Adrenal gland (tissue), 9 donors: ENCODE measurements at regions not wholly inside any gene's neighbourhood (a gene's known extent, or its start where the extent isn't known, plus 50 kb on each side); places are given as distances from the start of the nearest gene placed in this dataset.

ENCODE experiments used
- DNase-seq, 7 donors: peaks; one replicate each; pipeline ENCODE4 v3.0.0-alpha.2; 2019 to 2020
- H3K27ac ChIP-seq, 5 donors: fragments of 200-600 bp; sonication (generic) in 4 of 5; 1 replicate in 3 of 5; 2 replicates in 2 of 5; pipeline versions ENCODE4 v1.5.1 to v1.8.0; 2016 to 2020; ENCODE audit warnings: mild to moderate bottlenecking in 1 of 5
- H3K27me3 ChIP-seq: fragments of 200-600 bp; 2 replicates; pipeline ENCODE4 v1.8.0; 2021
- H3K36me3 ChIP-seq, 2 donors: fragments of 200-600 bp; replicated peaks in 1 of 2; 1 replicate in 1 of 2; 2 replicates in 1 of 2; pipeline versions ENCODE4 v1.5.1 to v1.8.0; 2018 to 2022
- H3K4me1 ChIP-seq, 2 donors: fragments of 200-600 bp; replicated peaks in 1 of 2; 1 replicate in 1 of 2; 2 replicates in 1 of 2; pipeline versions ENCODE4 v1.5.1 to v1.8.0; 2018 to 2021
- H3K4me3 ChIP-seq, 4 donors: fragments of 200-600 bp; sonication (generic) in 3 of 4; one replicate each; pipeline ENCODE4 v1.5.1; 2016 to 2018
- H3K9me3 ChIP-seq, 3 donors: fragments of 200-600 bp; sonication (generic) in 1 of 3; replicated peaks in 1 of 3; 1 replicate in 2 of 3; 2 replicates in 1 of 3; pipeline versions ENCODE4 v1.5.1 to v1.8.0; 2016 to 2021
- CTCF ChIP-seq, 6 experiments: fragments of 450-650 bp in 4 of 6; fragments of 200-600 bp in 2 of 6; sonication (generic) in 1 of 6; IDR thresholded peaks; 1 replicate in 5 of 6; 2 replicates in 1 of 6; pipeline versions ENCODE4 v1.5.1 to v1.8.0; 2016 to 2021; ENCODE audit warnings: antibody characterized with exemption in 6 of 6, mild to moderate bottlenecking in 2 of 6, moderate library complexity in 1 of 6
- POLR2A ChIP-seq, 2 donors: fragments of 450-650 bp; IDR thresholded peaks; one replicate each; pipeline ENCODE4 v1.6.1; 2017; ENCODE audit warnings: antibody characterized with exemption in 2 of 2, mild to moderate bottlenecking in 2 of 2, moderate library complexity in 1 of 2
- WGBS, 4 donors: extraction: QIAGEN DNeasy Blood & Tissue Kit in 2 of 4; methylation state at CpG; one replicate each; pipeline versions ENCODE4 v1.1.5 to v1.1.7; 2013 to 2017; 5-methylcytosine and 5-hydroxymethylcytosine counted together
- intact Hi-C, 2 donors: fragments of 100-400 bp; cut with DNase I; formaldehyde crosslinking; loops; one replicate each; pipeline versions ENCODE4 v1.14.1 to v1.15.0; 2022 to 2023
- donor health status: healthy with polysubstance abuse.
- donor health status: Bipolar disorder and iron deficiency.
- donor health status: DM: yes; HTN: yes; CAD: no.
- donor health status: DM: no; HTN: no; CAD: no.
- donor health status: DM: no; HTN: no; CAD: no.

- Histone ChIP-seq H3K9me3 (no peaks in the 10 kb centered on the region), H3K27me3 (no peaks in the 10 kb centered on the region), H3K4me1 (no peaks in the 10 kb centered on the region), H3K27ac (no peak overlapping the region), H3K4me3 (no peak overlapping the region), H3K36me3 (no peaks in the 10 kb centered on the region)
- intact Hi-C loops: no loop called here
- peak in 1 of 7 donors; percentile 9 for DNase-seq
- WGBS, 4 donors: 84 to 88% (median 86%) methylated on average over 10 of the region's 10 CpGs
- no peak for TF ChIP-seq POLR2A (IDR thresholded peaks at IDR 0.05)
- no peak for TF ChIP-seq CTCF (IDR thresholded peaks at IDR 0.05)
Observed at GRCh38 chr10:131006458-131007256, 304.9 kb downstream of the TCERG1L start.

DNA sequence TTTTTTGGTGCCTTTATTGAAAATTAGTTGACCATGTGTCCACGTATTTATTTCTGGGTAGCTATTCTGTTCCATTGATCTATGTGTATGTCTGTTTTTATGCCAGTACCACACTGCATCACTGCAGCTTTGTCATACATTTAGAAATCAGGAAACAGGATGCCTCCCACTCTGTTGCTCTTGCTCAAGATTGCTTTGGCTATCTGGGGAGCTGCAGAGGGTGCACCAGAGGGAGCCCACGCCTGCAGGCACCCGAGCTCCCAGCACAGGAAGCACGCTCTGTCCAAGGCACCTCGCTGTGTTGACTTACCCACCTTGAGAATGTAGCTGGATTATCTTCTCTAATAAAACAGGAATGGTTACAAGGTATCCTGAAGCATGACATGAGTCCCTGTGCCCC is 301.7 kb downstream of the TCERG1L start:
- H3K4me1 ChIP-seq: no peaks in the 10 kb centered on the region
- H3K36me3 ChIP-seq: no peaks in the 10 kb centered on the region
- no peak for DNase-seq
- no peak overlapping the region for H3K27ac ChIP-seq
- peaks cover 3% of the 10 kb centered on the region for H3K27me3 ChIP-seq
- no peak overlapping the region for H3K4me3 ChIP-seq
- no peaks in the 10 kb centered on the region for H3K9me3 ChIP-seq
- TF ChIP-seq POLR2A (IDR thresholded peaks at IDR 0.05): no peak
- no peak for TF ChIP-seq CTCF (IDR thresholded peaks at IDR 0.05)
- 73 to 83% (median 79%) methylated on average over 5 of the region's 5 CpGs for WGBS, 4 donors
- intact Hi-C loops: no loop called here

GRCh38 chr10:131010965-131011575 is 300.5 kb downstream of the TCERG1L start:
- DNase-seq: no peak
- Histone ChIP-seq H3K9me3 (no peaks in the 10 kb centered on the region), H3K27me3 (peaks cover 3% of the 10 kb centered on the region), H3K27ac (no peak overlapping the region), H3K4me3 (no peak overlapping the region), H3K36me3 (no peaks in the 10 kb centered on the region), H3K4me1 (no peaks in the 10 kb centered on the region)
- intact Hi-C loops: no loop called here
- WGBS, 4 donors: 93 to 98% (median 94%) methylated on average over 8 to 11 of the region's 11 CpGs
- TF ChIP-seq POLR2A (IDR thresholded peaks at IDR 0.05) (no peak), CTCF (IDR thresholded peaks at IDR 0.05) (no peak)

DNA sequence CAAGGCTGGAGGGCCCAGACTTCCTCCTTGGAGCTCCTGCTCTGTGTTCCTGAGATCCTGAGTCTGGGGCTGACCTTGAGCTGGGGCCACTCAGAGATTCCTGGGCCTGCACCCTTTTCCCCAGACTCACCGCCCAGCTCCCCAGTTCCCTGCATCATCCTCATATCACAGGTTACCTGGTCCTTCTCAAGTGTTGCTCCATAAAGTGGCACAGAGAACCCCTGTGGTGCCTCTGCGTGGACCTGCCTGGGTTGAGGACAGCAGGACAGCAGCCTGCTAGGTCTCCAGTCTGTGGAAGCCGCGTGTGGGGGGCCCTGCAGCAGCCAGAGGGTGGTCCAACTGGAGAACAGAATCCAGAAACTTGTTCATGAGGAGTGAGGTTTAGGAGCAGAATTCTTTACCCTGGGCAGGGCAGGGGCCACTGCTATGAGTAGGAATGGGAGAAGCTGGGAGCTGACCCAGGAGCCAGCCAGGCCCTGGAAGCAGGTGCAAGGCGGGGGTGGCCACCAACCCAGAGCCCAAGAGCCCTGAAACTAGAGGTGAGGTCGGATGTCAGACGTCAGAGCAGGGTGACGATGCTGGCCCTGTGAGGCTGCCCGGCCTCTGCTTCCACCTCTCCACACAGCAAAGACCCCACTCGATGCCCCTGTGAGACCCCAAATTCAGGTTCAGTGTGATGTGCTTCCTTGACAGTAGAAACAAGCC is 299.4 kb downstream of the TCERG1L start:
- WGBS, 4 donors: 75 to 83% (median 79%) methylated on average over 7 to 10 of the region's 10 CpGs
- Histone ChIP-seq H3K27me3 (peaks cover 3% of the 10 kb centered on the region), H3K9me3 (no peaks in the 10 kb centered on the region), H3K4me3 (no peak overlapping the region), H3K27ac (no peak overlapping the region), H3K36me3 (no peaks in the 10 kb centered on the region), H3K4me1 (no peaks in the 10 kb centered on the region)
- DNase-seq: no peak
- no peak for TF ChIP-seq CTCF (IDR thresholded peaks at IDR 0.05)
- TF ChIP-seq POLR2A (IDR thresholded peaks at IDR 0.05): no peak
- intact Hi-C loops: no loop called here
